ENCODE measurements at regions not wholly inside any gene's neighbourhood (a gene's known extent, or its start where the extent isn't known, plus 50 kb on each side); places are given as distances from the start of the nearest gene placed in this dataset.

DNA sequence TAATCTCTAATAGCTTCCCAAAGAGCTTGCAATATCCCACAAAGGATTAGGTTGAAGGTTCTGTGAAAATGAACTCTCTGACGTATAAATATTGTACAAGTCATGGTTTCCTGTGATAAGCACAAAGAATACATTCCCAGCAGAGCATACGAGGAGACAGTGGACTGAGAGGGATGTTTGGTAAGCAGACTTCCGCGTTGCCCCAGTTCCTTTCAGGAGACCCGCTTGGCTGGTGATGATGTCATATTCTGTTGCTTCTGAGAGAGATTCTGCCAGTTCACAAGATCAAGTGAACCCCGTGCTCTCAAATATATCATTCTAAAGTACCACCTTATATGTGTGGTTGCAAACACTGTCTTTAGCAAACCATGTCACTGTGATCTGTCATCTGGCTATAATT is 323.9 kb upstream of the CASK start:
- Histone ChIP-seq H3F3A (ENCODE audit: insufficient read depth) (no peaks in the 10 kb centered on the region), H3K27ac (no peak overlapping the region), H3K27me3 (replicated peaks; ENCODE audit: insufficient read depth) (no peaks in the 10 kb centered on the region), H3K79me2 (ENCODE audit: insufficient read depth) (no peaks in the 10 kb centered on the region), H3K4me3 (peak overlapping the region; percentile 57), H4K20me1 (ENCODE audit: insufficient read depth) (no peaks in the 10 kb centered on the region), H3K4me2 (ENCODE audit: unreplicated experiment) (peak overlapping the region; percentile 28), H3K9me2 (ENCODE audit: insufficient read depth) (no peaks in the 10 kb centered on the region), H3K4me1 (ENCODE audit: insufficient read depth) (no peaks in the 10 kb centered on the region), H2AFZ (0 out of 2 replicates have a peak overlapping the region, but pooled peaks have one; percentile 45), H3K9me3 (ENCODE audit: low read depth) (no peaks in the 10 kb centered on the region), H3K9ac (0 out of 2 replicates have a peak overlapping the region, but pooled peaks have one; percentile 14), H3K36me3 (ENCODE audit: low read depth) (no peaks in the 10 kb centered on the region)
- in situ Hi-C loops (cut with MboI), result no loop called here
- TF ChIP-seq EZH2phosphoT487 (IDR thresholded peaks at IDR 0.05; ENCODE audit: insufficient read depth, low read depth) (no peak), EZH2 (IDR thresholded peaks at IDR 0.05; ENCODE audit: insufficient read depth, poor library complexity, severe bottlenecking) (no peak)
- DNase-seq, result peak; percentile 14
- 0 to 12% methylated on average over 5 to 6 of the region's 6 CpGs for WGBS, 2 experiments (ENCODE audit: low coverage in 1 of 2, low lambda C conversion rate in 2 of 2, missing lambda C conversion rate in 2 of 2)

GRCh38 chrX:42246814-42247213 is 323.5 kb upstream of the CASK start:
- Histone ChIP-seq H3K36me3 (ENCODE audit: low read depth) (no peaks in the 10 kb centered on the region), H3K4me2 (ENCODE audit: unreplicated experiment) (peak overlapping the region; percentile 28), H3K9me3 (ENCODE audit: low read depth) (no peaks in the 10 kb centered on the region), H3K27me3 (replicated peaks; ENCODE audit: insufficient read depth) (no peaks in the 10 kb centered on the region), H3K4me1 (ENCODE audit: insufficient read depth) (no peaks in the 10 kb centered on the region), H2AFZ (0 out of 2 replicates have a peak overlapping the region, but pooled peaks have one; percentile 45), H3K9me2 (ENCODE audit: insufficient read depth) (no peaks in the 10 kb centered on the region), H3K9ac (no peak overlapping the region), H3F3A (ENCODE audit: insufficient read depth) (no peaks in the 10 kb centered on the region), H3K4me3 (peak overlapping the region; percentile 57), H3K27ac (no peak overlapping the region), H4K20me1 (ENCODE audit: insufficient read depth) (no peaks in the 10 kb centered on the region), H3K79me2 (ENCODE audit: insufficient read depth) (no peaks in the 10 kb centered on the region)
- no peak for TF ChIP-seq EZH2phosphoT487 (IDR thresholded peaks at IDR 0.05; ENCODE audit: insufficient read depth, low read depth)
- no peak for TF ChIP-seq EZH2 (IDR thresholded peaks at IDR 0.05; ENCODE audit: insufficient read depth, poor library complexity, severe bottlenecking)
- 0% methylated on average over 7 of the region's 7 CpGs for WGBS, 2 experiments (ENCODE audit: low coverage in 1 of 2, low lambda C conversion rate in 2 of 2, missing lambda C conversion rate in 2 of 2)
- DNase-seq, result peak; percentile 1
- in situ Hi-C loops (cut with MboI), result no loop called here

- no peaks in the 10 kb centered on the region for H3K4me1 ChIP-seq (ENCODE audit: insufficient read depth)
- H2AFZ ChIP-seq, result no peak overlapping the region
- H3F3A ChIP-seq (ENCODE audit: insufficient read depth), result no peaks in the 10 kb centered on the region
- no peak for TF ChIP-seq EZH2phosphoT487 (IDR thresholded peaks at IDR 0.05; ENCODE audit: insufficient read depth, low read depth)
- H3K27me3 ChIP-seq (replicated peaks; ENCODE audit: insufficient read depth), result no peaks in the 10 kb centered on the region
- H3K9ac ChIP-seq, result no peak overlapping the region
- no peaks in the 10 kb centered on the region for H3K9me2 ChIP-seq (ENCODE audit: insufficient read depth)
- H3K36me3 ChIP-seq (ENCODE audit: low read depth), result no peaks in the 10 kb centered on the region
- WGBS, 2 experiments (ENCODE audit: low coverage in 1 of 2, low lambda C conversion rate in 2 of 2, missing lambda C conversion rate in 2 of 2), result 3 to 14% methylated on average over 3 to 6 of the region's 6 CpGs
- in situ Hi-C loops (cut with MboI), result no loop called here
- DNase-seq, result peak; percentile 2
- no peaks in the 10 kb centered on the region for H3K79me2 ChIP-seq (ENCODE audit: insufficient read depth)
- H3K9me3 ChIP-seq (ENCODE audit: low read depth), result no peaks in the 10 kb centered on the region
- no peak overlapping the region for H3K4me3 ChIP-seq
- no peak overlapping the region for H3K4me2 ChIP-seq (ENCODE audit: unreplicated experiment)
- H3K27ac ChIP-seq, result no peak overlapping the region
- H4K20me1 ChIP-seq (ENCODE audit: insufficient read depth), result no peaks in the 10 kb centered on the region
Measured at GRCh38 chrX:42242004-42242403, 318.6 kb upstream of the CASK start.

DNA sequence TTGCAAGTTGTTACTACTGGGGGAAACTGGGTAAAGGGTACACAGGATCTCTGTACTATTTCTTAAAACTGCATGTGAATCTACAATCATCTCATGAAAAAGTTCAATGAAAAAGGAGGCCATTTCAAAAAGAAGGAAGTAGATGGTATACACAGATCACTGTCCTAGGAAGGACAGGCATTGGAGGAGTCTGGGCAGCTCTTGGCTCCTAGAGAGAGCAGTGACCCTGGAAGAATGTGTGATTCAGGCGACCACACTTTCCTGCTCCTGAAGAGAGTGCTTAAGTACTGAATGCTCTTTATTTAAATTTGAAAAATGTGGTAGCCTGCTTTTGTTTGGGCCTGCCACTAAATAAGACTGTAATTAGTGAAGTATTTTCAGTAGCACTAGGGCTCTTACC is 318.1 kb upstream of the CASK start:
- H3K9ac ChIP-seq, result no peak overlapping the region
- H3F3A ChIP-seq (ENCODE audit: insufficient read depth), result no peaks in the 10 kb centered on the region
- H3K27me3 ChIP-seq (replicated peaks; ENCODE audit: insufficient read depth), result no peaks in the 10 kb centered on the region
- DNase-seq, result peak; percentile 0
- H3K9me2 ChIP-seq (ENCODE audit: insufficient read depth), result no peaks in the 10 kb centered on the region
- H4K20me1 ChIP-seq (ENCODE audit: insufficient read depth), result no peaks in the 10 kb centered on the region
- no peaks in the 10 kb centered on the region for H3K9me3 ChIP-seq (ENCODE audit: low read depth)
- TF ChIP-seq EZH2 (IDR thresholded peaks at IDR 0.05; ENCODE audit: insufficient read depth, poor library complexity, severe bottlenecking) (no peak), EZH2phosphoT487 (IDR thresholded peaks at IDR 0.05; ENCODE audit: insufficient read depth, low read depth) (no peak)
- H3K36me3 ChIP-seq (ENCODE audit: low read depth), result no peaks in the 10 kb centered on the region
- 77 to 80% methylated on average over 1 of the region's 1 CpG for WGBS, 2 experiments (ENCODE audit: low coverage in 1 of 2, low lambda C conversion rate in 2 of 2, missing lambda C conversion rate in 2 of 2)
- no peaks in the 10 kb centered on the region for H3K4me1 ChIP-seq (ENCODE audit: insufficient read depth)
- H3K27ac ChIP-seq, result no peak overlapping the region
- no peak overlapping the region for H3K4me2 ChIP-seq (ENCODE audit: unreplicated experiment)
- H3K4me3 ChIP-seq, result no peak overlapping the region
- in situ Hi-C loops (cut with MboI), result no loop called here
- no peak overlapping the region for H2AFZ ChIP-seq
- no peaks in the 10 kb centered on the region for H3K79me2 ChIP-seq (ENCODE audit: insufficient read depth)

- Histone ChIP-seq H3K9me3 (ENCODE audit: low read depth) (no peaks in the 10 kb centered on the region), H3K27me3 (replicated peaks; ENCODE audit: insufficient read depth) (no peaks in the 10 kb centered on the region), H2AFZ (no peak overlapping the region), H3K36me3 (ENCODE audit: low read depth) (no peaks in the 10 kb centered on the region), H3K4me2 (ENCODE audit: unreplicated experiment) (no peak overlapping the region), H3K9me2 (ENCODE audit: insufficient read depth) (no peaks in the 10 kb centered on the region), H3K4me1 (ENCODE audit: insufficient read depth) (no peaks in the 10 kb centered on the region), H3K9ac (no peak overlapping the region), H3K4me3 (no peak overlapping the region), H3F3A (ENCODE audit: insufficient read depth) (no peaks in the 10 kb centered on the region), H4K20me1 (ENCODE audit: insufficient read depth) (no peaks in the 10 kb centered on the region), H3K79me2 (ENCODE audit: insufficient read depth) (no peaks in the 10 kb centered on the region), H3K27ac (no peak overlapping the region)
- no peak for DNase-seq
- in situ Hi-C loops (cut with MboI), result no loop called here
- WGBS, 2 experiments (ENCODE audit: low coverage in 1 of 2, low lambda C conversion rate in 2 of 2, missing lambda C conversion rate in 2 of 2), result 17 to 19% methylated on average over 2 of the region's 2 CpGs
- TF ChIP-seq EZH2phosphoT487 (IDR thresholded peaks at IDR 0.05; ENCODE audit: insufficient read depth, low read depth), result no peak
- no peak for TF ChIP-seq EZH2 (IDR thresholded peaks at IDR 0.05; ENCODE audit: insufficient read depth, poor library complexity, severe bottlenecking)
Measured at GRCh38 chrX:42237956-42238355, 314.6 kb upstream of the CASK start.

All from GM23248 (cell line).